Gastroesophageal sphincter (tissue), 3 donors: ENCODE measurements at regions not wholly inside any gene's neighbourhood (a gene's known extent, or its start where the extent isn't known, plus 50 kb on each side); places are given as distances from the start of the nearest gene placed in this dataset.

Source experiments
- CTCF ChIP-seq, 4 experiments: fragments of 200-600 bp in 2 of 4; fragments of 450-650 bp in 2 of 4; sonication (generic) in 1 of 4; IDR thresholded peaks; one replicate each; pipeline ENCODE4 v1.5.1; 2017 to 2019; ENCODE audit warnings: antibody characterized with exemption in 4 of 4, mild to moderate bottlenecking in 2 of 4, moderate library complexity in 2 of 4
- EP300 ChIP-seq: sonication (generic); formaldehyde crosslinking; IDR thresholded peaks from one replicate; pipeline ENCODE4 v1.6.1; 2017; ENCODE audit warnings: antibody characterized with exemption, mild to moderate bottlenecking
- POLR2A ChIP-seq, 2 donors: fragments of 450-650 bp; IDR thresholded peaks; one replicate each; pipeline ENCODE4 v1.6.1; 2017; ENCODE audit warnings: antibody characterized with exemption in 2 of 2, mild to moderate bottlenecking in 2 of 2, moderate library complexity in 1 of 2
- POLR2AphosphoS5 ChIP-seq: sonication (generic); formaldehyde crosslinking; IDR thresholded peaks from one replicate; pipeline ENCODE4 v1.6.1; 2017; ENCODE audit warnings: antibody characterized with exemption

- TF ChIP-seq CTCF (IDR thresholded peaks at IDR 0.05) (no peak), EP300 (no peak), POLR2AphosphoS5 (no peak), POLR2A (IDR thresholded peaks at IDR 0.05) (no peak)
Observed at GRCh38 chr4:31187979-31188378, 467.8 kb downstream of the PCDH7 start.
